Tibial nerve (tissue), 3 donors: ENCODE measurements at regions not wholly inside any gene's neighbourhood (a gene's known extent, or its start where the extent isn't known, plus 50 kb on each side); places are given as distances from the start of the nearest gene placed in this dataset.

Source experiments
- POLR2A ChIP-seq, 2 donors: fragments of 450-650 bp; IDR thresholded peaks; one replicate each; pipeline ENCODE4 v1.6.1; 2017; ENCODE audit warnings: antibody characterized with exemption in 2 of 2, mild to moderate bottlenecking in 2 of 2, moderate library complexity in 2 of 2
- TF ChIP-seq, protein P1 (sequence below), 5 experiments: fragments of 200-600 bp in 3 of 5; fragments of 450-650 bp in 2 of 5; sonication (generic) in 3 of 5; IDR thresholded peaks; one replicate each; pipeline ENCODE4 v1.5.1; 2016 to 2019; ENCODE audit warnings: antibody characterized with exemption in 5 of 5, mild to moderate bottlenecking in 3 of 5, moderate library complexity in 2 of 5

DNA sequence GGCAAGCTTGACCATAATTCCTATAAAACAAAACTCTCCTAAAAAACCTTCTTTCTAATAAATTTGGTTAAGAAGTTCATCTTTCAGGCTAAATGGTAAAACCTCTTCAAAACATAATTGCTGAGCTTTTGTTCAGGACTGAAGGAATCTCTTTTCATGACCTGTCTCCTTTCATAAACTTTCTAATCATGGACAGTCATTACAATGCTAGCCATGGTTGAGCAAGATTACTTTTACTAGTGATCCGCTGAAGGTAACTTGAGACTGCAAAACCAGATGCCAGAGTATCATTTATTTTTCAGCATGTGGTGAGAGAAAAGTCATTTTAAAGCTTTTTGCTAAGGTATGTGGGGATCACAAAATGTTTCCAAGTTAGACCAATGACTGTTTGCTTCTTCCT lies 186.4 kb upstream of the RHOBTB1 start:
- TF ChIP-seq, protein P1, sequence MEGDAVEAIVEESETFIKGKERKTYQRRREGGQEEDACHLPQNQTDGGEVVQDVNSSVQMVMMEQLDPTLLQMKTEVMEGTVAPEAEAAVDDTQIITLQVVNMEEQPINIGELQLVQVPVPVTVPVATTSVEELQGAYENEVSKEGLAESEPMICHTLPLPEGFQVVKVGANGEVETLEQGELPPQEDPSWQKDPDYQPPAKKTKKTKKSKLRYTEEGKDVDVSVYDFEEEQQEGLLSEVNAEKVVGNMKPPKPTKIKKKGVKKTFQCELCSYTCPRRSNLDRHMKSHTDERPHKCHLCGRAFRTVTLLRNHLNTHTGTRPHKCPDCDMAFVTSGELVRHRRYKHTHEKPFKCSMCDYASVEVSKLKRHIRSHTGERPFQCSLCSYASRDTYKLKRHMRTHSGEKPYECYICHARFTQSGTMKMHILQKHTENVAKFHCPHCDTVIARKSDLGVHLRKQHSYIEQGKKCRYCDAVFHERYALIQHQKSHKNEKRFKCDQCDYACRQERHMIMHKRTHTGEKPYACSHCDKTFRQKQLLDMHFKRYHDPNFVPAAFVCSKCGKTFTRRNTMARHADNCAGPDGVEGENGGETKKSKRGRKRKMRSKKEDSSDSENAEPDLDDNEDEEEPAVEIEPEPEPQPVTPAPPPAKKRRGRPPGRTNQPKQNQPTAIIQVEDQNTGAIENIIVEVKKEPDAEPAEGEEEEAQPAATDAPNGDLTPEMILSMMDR (IDR thresholded peaks at IDR 0.05) = no peak
- TF ChIP-seq POLR2A (IDR thresholded peaks at IDR 0.05) = no peak
